Upper lobe of left lung (tissue), 4 donors: ENCODE measurements at regions not wholly inside any gene's neighbourhood (a gene's known extent, or its start where the extent isn't known, plus 50 kb on each side); places are given as distances from the start of the nearest gene placed in this dataset.

Experiments used
- POLR2A ChIP-seq, 4 donors: fragments of 450-650 bp; IDR thresholded peaks; one replicate each; pipeline ENCODE4 v1.5.1; 2016 to 2017; ENCODE audit warnings: antibody characterized with exemption in 4 of 4, mild to moderate bottlenecking in 2 of 4
- TF ChIP-seq, protein P1 (sequence below), 6 experiments: fragments of 450-650 bp in 4 of 6; fragments of 200-600 bp in 2 of 6; sonication (generic) in 2 of 6; IDR thresholded peaks; one replicate each; pipeline ENCODE4 v1.5.1; 2016 to 2019; ENCODE audit warnings: antibody characterized with exemption in 6 of 6

DNA sequence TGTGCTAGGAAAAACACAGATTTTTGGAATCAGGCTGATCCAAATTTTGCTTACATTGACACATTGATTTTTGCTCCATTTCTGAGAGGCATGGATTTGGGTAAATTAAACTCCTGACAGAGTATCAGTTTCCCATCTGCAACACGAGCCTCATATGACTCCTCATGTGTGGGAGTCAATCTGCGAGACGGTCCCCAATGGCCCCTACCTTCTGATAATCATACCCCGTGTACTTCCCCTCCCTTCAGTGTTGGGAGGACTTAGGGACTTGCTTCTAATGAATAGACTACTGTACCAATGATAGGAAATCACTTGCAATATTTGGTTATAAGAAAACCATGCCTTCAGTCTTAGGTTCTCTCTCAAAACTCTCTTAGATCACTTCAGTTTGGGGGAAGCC, 302.7 kb downstream of the ETS1 start:
- TF ChIP-seq, protein P1, sequence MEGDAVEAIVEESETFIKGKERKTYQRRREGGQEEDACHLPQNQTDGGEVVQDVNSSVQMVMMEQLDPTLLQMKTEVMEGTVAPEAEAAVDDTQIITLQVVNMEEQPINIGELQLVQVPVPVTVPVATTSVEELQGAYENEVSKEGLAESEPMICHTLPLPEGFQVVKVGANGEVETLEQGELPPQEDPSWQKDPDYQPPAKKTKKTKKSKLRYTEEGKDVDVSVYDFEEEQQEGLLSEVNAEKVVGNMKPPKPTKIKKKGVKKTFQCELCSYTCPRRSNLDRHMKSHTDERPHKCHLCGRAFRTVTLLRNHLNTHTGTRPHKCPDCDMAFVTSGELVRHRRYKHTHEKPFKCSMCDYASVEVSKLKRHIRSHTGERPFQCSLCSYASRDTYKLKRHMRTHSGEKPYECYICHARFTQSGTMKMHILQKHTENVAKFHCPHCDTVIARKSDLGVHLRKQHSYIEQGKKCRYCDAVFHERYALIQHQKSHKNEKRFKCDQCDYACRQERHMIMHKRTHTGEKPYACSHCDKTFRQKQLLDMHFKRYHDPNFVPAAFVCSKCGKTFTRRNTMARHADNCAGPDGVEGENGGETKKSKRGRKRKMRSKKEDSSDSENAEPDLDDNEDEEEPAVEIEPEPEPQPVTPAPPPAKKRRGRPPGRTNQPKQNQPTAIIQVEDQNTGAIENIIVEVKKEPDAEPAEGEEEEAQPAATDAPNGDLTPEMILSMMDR (IDR thresholded peaks at IDR 0.05): no peak
- TF ChIP-seq POLR2A (IDR thresholded peaks at IDR 0.05): no peak
